ENCODE measurements at regions not wholly inside any gene's neighbourhood (a gene's known extent, or its start where the extent isn't known, plus 50 kb on each side); places are given as distances from the start of the nearest gene placed in this dataset.

DNA sequence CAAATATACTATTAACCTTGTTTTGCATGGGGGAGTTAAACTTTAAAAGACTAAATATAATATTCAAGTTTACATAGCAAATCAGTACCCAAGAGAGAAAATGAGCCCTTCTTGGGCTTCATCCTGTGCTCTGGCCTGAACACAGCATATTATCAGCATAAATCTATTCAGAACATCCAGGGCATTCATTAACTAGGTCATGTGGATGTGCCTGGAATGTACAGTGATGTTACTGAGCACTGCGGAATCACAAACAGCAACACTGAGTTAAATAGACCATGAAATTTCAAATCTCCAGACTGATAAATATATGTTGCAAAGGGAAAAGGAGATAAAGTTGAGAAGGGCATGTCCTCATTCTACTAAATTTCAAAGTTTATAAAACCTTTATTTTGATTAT, 426.4 kb downstream of the AASDHPPT start:
- TF ChIP-seq TAF1 (IDR thresholded peaks at IDR 0.05; ENCODE audit: low read depth): no peak
- TF ChIP-seq, protein P1, sequence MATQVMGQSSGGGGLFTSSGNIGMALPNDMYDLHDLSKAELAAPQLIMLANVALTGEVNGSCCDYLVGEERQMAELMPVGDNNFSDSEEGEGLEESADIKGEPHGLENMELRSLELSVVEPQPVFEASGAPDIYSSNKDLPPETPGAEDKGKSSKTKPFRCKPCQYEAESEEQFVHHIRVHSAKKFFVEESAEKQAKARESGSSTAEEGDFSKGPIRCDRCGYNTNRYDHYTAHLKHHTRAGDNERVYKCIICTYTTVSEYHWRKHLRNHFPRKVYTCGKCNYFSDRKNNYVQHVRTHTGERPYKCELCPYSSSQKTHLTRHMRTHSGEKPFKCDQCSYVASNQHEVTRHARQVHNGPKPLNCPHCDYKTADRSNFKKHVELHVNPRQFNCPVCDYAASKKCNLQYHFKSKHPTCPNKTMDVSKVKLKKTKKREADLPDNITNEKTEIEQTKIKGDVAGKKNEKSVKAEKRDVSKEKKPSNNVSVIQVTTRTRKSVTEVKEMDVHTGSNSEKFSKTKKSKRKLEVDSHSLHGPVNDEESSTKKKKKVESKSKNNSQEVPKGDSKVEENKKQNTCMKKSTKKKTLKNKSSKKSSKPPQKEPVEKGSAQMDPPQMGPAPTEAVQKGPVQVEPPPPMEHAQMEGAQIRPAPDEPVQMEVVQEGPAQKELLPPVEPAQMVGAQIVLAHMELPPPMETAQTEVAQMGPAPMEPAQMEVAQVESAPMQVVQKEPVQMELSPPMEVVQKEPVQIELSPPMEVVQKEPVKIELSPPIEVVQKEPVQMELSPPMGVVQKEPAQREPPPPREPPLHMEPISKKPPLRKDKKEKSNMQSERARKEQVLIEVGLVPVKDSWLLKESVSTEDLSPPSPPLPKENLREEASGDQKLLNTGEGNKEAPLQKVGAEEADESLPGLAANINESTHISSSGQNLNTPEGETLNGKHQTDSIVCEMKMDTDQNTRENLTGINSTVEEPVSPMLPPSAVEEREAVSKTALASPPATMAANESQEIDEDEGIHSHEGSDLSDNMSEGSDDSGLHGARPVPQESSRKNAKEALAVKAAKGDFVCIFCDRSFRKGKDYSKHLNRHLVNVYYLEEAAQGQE (IDR thresholded peaks at IDR 0.05; ENCODE audit: low read depth): no peak
- no peak for TF ChIP-seq YY1 (IDR thresholded peaks at IDR 0.05; ENCODE audit: low read depth)
- no peak for TF ChIP-seq CEBPB (IDR thresholded peaks at IDR 0.05)
- TF ChIP-seq EP300 (IDR thresholded peaks at IDR 0.05; ENCODE audit: borderline replicate concordance): no peak
- TF ChIP-seq TCF12 (IDR thresholded peaks at IDR 0.05; ENCODE audit: low read depth): no peak
- no peak for TF ChIP-seq MAX (IDR thresholded peaks at IDR 0.05)
- TF ChIP-seq TEAD4 (IDR thresholded peaks at IDR 0.05): no peak

Data from Ishikawa (cell line).